ENCODE measurements at regions not wholly inside any gene's neighbourhood (a gene's known extent, or its start where the extent isn't known, plus 50 kb on each side); places are given as distances from the start of the nearest gene placed in this dataset.
"Not testable (repeated sequence)": the region's sequence is repeated elsewhere in the genome, so short reads cannot be mapped to it uniquely, and the experiment has no call there.

- Mint-ChIP-seq H3K36me3 (ENCODE audit: low read depth) (no peaks in the 10 kb centered on the region), H3K9me3 (peaks cover 3% of the 10 kb centered on the region), H3K27me3 (no peaks in the 10 kb centered on the region), H3K4me1 (no peaks in the 10 kb centered on the region), H3K27ac (no peak overlapping the region), H3K4me3 (no peak overlapping the region)
- ChIA-PET POLR2A (no interaction called here), CTCF (no interaction called here)
- DNase-seq (no peak), ATAC-seq (ENCODE audit: low read depth) (no peak)
- intact Hi-C loops (cut with micrococcal nuclease), result no loop called here
- TF ChIP-seq, protein P1, sequence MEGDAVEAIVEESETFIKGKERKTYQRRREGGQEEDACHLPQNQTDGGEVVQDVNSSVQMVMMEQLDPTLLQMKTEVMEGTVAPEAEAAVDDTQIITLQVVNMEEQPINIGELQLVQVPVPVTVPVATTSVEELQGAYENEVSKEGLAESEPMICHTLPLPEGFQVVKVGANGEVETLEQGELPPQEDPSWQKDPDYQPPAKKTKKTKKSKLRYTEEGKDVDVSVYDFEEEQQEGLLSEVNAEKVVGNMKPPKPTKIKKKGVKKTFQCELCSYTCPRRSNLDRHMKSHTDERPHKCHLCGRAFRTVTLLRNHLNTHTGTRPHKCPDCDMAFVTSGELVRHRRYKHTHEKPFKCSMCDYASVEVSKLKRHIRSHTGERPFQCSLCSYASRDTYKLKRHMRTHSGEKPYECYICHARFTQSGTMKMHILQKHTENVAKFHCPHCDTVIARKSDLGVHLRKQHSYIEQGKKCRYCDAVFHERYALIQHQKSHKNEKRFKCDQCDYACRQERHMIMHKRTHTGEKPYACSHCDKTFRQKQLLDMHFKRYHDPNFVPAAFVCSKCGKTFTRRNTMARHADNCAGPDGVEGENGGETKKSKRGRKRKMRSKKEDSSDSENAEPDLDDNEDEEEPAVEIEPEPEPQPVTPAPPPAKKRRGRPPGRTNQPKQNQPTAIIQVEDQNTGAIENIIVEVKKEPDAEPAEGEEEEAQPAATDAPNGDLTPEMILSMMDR (IDR thresholded peaks at IDR 0.05), result no peak
These were observed 258.8 kb downstream of the XPNPEP1 start for GRCh38 chr10:109664554-109664953.

- intact Hi-C loops (cut with micrococcal nuclease), result no loop called here
- no peaks in the 10 kb centered on the region for H3K36me3 Mint-ChIP-seq (ENCODE audit: low read depth)
- no peak overlapping the region for H3K27ac Mint-ChIP-seq
- peaks cover 6% of the 10 kb centered on the region for H3K9me3 Mint-ChIP-seq
- CTCF ChIA-PET, result no interaction called here
- H3K27me3 Mint-ChIP-seq, result no peaks in the 10 kb centered on the region
- H3K4me1 Mint-ChIP-seq, result no peaks in the 10 kb centered on the region
- TF ChIP-seq, protein P1 (IDR thresholded peaks at IDR 0.05), result no peak
- H3K4me3 Mint-ChIP-seq, result no peak overlapping the region
- ATAC-seq (ENCODE audit: low read depth) (no peak), DNase-seq (no peak)
- POLR2A ChIA-PET, result no interaction called here
These were observed 260.2 kb downstream of the XPNPEP1 start for GRCh38 chr10:109663122-109663521.

DNA sequence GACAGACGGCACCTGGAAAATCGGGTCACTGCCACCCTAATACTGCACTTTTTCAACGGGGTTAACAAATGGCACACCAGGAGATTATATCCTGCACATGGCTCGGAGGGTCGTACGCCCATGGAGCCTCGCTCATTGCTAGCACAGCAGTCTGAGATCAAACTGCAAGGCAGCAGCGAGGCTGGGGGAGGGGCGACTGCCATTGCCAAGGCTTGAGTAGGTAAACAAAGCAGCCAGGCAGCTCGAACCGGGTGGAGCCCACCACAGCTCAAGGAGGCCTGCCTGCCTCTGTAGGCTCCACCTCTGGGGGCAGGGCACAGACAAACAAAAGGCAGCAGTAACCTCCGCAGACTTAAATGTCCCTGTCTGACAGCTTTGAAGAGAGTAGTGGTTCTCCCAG is 270.7 kb downstream of the XPNPEP1 start:
- DNase-seq; H3K4me3 Mint-ChIP-seq; H3K36me3 Mint-ChIP-seq (ENCODE audit: low read depth); H3K4me1 Mint-ChIP-seq; POLR2A ChIA-PET; intact Hi-C loops (cut with micrococcal nuclease); H3K27ac Mint-ChIP-seq; CTCF ChIA-PET; ATAC-seq (ENCODE audit: low read depth); H3K27me3 Mint-ChIP-seq; H3K9me3 Mint-ChIP-seq: not testable (repeated sequence)

DNA sequence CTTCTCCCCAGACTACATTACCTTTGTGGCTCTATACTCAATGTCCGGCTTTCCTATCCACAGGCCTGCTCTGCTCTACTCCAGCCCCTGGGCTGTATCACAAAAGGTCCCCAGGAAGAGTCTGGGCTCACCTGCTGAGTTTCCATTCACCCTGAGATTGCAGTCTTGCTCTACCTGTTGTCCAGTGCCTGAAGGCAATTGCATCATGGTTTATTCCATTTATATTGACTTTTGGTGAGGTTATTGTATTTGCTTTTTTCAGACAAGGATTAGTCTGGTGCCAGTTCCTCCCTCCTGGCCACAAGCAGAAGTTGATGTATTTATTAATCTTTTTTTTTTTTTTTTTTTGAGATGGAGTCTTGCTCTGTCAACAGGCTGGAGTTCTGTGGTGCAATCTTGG is 273.1 kb downstream of the XPNPEP1 start:
- Mint-ChIP-seq H3K4me1 (no peaks in the 10 kb centered on the region), H3K27me3 (no peaks in the 10 kb centered on the region), H3K27ac (no peak overlapping the region), H3K4me3 (no peak overlapping the region), H3K9me3 (no peaks in the 10 kb centered on the region), H3K36me3 (ENCODE audit: low read depth) (no peaks in the 10 kb centered on the region)
- CTCF ChIA-PET, result no interaction called here
- TF ChIP-seq, protein P1 (IDR thresholded peaks at IDR 0.05), result no peak
- ATAC-seq (ENCODE audit: low read depth) (no peak), DNase-seq (no peak)
- intact Hi-C loops (cut with micrococcal nuclease), result no loop called here
- POLR2A ChIA-PET, result no interaction called here

- no peak for DNase-seq
- H3K27me3 Mint-ChIP-seq, result no peaks in the 10 kb centered on the region
- ATAC-seq (ENCODE audit: low read depth), result no peak
- CTCF ChIA-PET, result no interaction called here
- H3K27ac Mint-ChIP-seq, result no peak overlapping the region
- intact Hi-C loops (cut with micrococcal nuclease), result no loop called here
- no peaks in the 10 kb centered on the region for H3K36me3 Mint-ChIP-seq (ENCODE audit: low read depth)
- no peaks in the 10 kb centered on the region for H3K9me3 Mint-ChIP-seq
- POLR2A ChIA-PET, result no interaction called here
- no peaks in the 10 kb centered on the region for H3K4me1 Mint-ChIP-seq
- H3K4me3 Mint-ChIP-seq, result no peak overlapping the region
- TF ChIP-seq, protein P1 (IDR thresholded peaks at IDR 0.05), result no peak
These were observed 275.7 kb downstream of the XPNPEP1 start for GRCh38 chr10:109647627-109648026.

GRCh38 chr10:109633846-109634245 is 289.5 kb downstream of the XPNPEP1 start:
- Mint-ChIP-seq H3K4me1 (no peaks in the 10 kb centered on the region), H3K36me3 (ENCODE audit: low read depth) (no peaks in the 10 kb centered on the region), H3K27ac (no peak overlapping the region), H3K9me3 (peaks cover 3% of the 10 kb centered on the region), H3K27me3 (no peaks in the 10 kb centered on the region), H3K4me3 (no peak overlapping the region)
- TF ChIP-seq, protein P1 (IDR thresholded peaks at IDR 0.05), result no peak
- ChIA-PET POLR2A (no interaction called here), CTCF (no interaction called here)
- ATAC-seq (ENCODE audit: low read depth) (no peak), DNase-seq (no peak)
- intact Hi-C loops (cut with micrococcal nuclease), result no loop called here

GRCh38 chr10:109633017-109633416 is 290.3 kb downstream of the XPNPEP1 start:
- H3K27me3 Mint-ChIP-seq; DNase-seq; H3K4me3 Mint-ChIP-seq; CTCF ChIA-PET; H3K9me3 Mint-ChIP-seq; H3K27ac Mint-ChIP-seq; POLR2A ChIA-PET; intact Hi-C loops (cut with micrococcal nuclease); H3K36me3 Mint-ChIP-seq (ENCODE audit: low read depth); H3K4me1 Mint-ChIP-seq; ATAC-seq (ENCODE audit: low read depth): not testable (repeated sequence)
